ENCODE measurements at regions not wholly inside any gene's neighbourhood (a gene's known extent, or its start where the extent isn't known, plus 50 kb on each side); places are given as distances from the start of the nearest gene placed in this dataset.
A peak's percentile ranks its signal among the peaks of the same experiment; 100 is the strongest.

GRCh38 chr20:50406610-50407136, 103.5 kb upstream of the PTPN1 start:
- no peak for DNase-seq (ENCODE audit: low spot score)

- DNase-seq (ENCODE audit: low spot score) = no peak
Observed at GRCh38 chr20:50408526-50409364, 101.4 kb upstream of the PTPN1 start.

DNA sequence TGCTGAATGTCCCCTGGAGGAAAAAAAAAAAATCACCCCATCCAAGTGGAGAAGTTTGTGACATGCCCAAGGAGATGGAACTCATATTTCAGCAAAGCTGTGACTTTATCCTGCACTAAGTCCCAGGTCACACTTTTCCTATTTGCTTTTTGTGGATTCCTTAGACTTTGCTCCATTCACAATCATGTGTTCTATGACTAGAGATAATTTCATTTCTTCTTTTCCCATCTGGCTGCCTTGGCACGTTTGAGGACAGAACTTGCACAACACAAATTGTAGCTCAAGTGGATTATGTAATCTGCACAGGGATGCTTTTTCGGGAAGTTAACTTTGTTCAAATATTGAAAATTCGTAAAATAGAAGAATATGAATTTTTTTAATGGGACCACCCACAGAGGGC, 100.7 kb upstream of the PTPN1 start:
- DNase-seq (ENCODE audit: low spot score) = no peak

DNA sequence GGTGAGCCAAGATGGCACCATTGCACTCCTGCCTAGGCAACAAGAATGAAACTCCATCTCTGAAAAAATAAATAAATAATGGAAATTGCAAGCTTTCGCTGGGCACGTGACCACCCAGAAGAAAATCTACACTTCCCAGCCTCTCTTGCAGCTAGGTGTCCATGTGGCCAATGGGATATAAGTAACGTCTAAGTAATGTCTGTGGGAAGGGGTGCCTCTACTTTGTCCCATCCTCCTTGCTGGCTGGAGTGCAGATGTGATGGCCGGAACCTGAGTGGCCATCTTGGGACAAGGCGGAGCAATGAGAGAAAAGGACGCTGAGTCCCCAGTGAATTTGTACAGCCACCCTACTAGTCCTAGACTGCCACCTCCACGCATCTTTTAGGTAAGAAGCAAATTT, 99.8 kb upstream of the PTPN1 start:
- DNase-seq (ENCODE audit: low spot score) = no peak

DNA sequence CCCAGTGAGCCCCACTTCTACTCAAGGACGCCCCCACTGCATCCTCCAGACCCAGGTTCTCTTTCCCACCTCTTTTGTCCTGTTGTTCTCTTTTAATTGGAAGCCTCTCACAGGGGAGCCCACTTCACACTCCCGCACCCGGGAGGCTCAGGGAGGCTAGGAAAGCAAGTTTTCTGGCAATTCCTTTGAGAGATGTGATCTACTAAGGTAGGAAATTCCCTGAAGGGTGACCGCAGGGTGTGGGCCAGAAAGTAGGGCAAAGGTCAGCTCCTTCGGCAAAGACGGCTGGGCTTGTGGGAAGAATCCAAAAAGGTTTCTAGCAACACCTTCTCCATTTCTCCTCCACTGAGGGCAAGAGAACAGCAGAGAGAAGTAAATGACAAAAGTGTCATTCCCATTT, 98.1 kb upstream of the PTPN1 start:
- DNase-seq (ENCODE audit: low spot score) = no peak

DNA sequence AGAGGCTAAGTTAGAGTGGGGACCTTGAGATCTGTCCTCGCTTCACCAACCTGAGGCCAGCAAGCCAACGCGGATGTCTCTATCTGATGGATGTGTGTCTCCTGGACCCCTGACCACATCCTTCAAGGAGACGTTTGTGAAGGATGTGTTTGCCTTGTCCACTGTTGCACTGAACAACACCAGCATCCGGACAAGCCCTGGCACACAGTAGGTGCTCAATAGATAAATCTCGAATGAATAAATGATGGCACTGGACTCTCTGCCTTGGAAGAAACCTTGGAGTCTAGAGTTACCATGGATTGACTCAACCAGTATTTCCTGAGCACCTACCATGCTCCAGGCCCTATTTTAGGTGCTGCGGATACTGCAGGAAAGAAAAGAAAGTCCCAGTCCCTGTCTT, 97.7 kb upstream of the PTPN1 start:
- no peak for DNase-seq (ENCODE audit: low spot score)

- no peak for DNase-seq (ENCODE audit: low spot score)
Observed at GRCh38 chr20:50413088-50413500, 97.1 kb upstream of the PTPN1 start.

DNA sequence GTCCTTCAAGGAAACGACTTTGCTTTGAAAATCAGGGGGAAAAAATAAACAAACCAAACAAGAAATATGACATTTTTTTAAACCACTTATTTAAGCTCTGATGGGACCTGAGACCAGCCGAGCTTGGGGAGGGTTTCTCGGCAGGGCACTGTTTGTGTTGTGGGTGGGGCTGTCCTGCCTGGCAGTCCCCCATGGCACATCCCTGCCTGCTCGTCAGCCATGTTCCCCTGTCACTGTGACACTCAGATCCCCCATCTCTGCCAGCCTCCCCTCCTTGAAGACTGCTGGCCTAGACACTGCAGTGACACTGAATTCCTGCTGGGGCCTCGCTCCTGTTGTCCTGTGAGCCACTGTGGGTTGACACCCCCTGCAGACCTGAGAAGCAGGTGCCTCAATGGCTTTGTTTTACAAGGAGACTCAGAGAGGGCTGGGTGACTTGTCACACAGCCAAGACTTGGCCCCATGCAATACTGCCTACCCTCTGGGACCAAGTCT, 95.1 kb upstream of the PTPN1 start:
- DNase-seq (ENCODE audit: low spot score) = peak; percentile 38

- DNase-seq (ENCODE audit: low spot score) = peak; percentile 77
Observed at GRCh38 chr20:50415516-50416268, 94.5 kb upstream of the PTPN1 start.

- DNase-seq (ENCODE audit: low spot score) = no peak
Observed at GRCh38 chr20:50416269-50417022, 93.7 kb upstream of the PTPN1 start.

- DNase-seq (ENCODE audit: low spot score) = no peak
Observed at GRCh38 chr20:50417023-50417329, 93.2 kb upstream of the PTPN1 start.

DNA sequence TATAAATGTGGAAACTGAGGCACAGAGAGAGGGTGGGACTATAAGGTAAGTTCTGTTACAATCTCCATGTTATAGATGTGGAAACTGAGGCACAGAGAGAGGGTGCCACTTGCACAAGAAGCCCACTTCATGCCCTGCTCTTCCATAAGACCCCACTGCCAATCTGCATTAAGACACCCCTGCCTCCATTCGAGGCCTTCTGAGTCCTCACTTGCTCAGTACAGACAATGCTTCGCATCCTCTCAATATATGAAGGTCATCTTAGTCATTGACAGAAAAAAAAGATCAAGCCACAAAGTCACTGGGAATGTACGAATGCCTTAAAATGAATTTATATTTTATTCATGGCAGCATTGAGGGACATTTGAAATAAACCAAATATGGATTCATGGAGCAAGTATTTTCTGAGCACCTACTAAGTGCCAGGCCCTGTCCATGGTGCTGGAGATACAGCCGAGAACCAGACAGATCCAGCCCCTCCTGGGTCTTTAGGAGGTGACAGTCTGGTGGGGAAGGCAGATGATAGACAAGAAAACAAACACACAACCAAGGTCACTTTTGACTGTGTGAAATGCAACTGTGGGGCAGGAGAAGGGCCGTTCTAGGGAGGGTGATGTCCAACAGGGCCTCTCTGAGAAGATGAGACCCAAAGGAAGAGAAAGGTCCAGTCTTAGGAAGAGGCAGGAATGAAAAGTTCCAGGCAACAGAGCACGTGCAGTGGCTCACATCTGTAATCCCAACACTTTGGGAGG, 92.5 kb upstream of the PTPN1 start:
- DNase-seq (ENCODE audit: low spot score) = no peak

DNA sequence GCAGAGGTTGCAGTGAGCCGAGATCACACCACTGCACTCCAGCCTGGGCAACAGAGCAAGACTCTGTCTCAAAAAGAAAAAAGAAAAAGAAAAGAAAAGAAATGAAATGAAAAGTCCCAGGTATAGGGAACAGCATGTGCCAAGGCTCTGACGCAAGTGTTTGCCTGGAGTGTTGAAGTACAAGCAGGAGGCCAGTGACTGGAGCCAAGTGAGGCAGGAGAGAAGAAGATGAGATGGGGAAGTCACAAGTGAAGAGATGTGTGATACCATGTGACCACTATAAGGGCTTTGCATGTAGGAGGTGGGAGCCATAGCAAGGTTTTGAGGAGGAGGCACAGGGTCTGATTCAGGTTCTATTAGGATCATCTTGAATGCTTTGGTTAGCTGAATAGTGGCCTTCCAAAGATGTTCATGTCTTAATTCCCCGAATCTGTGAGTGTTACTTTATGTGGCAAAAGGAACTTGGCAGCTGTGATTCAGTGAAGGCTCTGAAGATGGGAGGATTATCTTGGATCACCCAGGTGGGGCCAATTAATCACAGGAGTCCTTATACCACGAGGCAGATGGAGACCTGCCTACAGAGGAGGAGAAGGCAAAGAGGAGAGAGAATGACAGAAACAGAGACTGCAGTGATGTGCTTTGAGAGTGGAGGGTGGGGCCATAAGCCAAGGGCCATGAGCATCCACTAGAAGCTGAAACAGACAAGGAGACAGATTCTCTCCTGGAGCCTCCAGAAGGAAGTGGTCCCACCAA, 91.1 kb upstream of the PTPN1 start:
- DNase-seq (ENCODE audit: low spot score) = no peak

DNA sequence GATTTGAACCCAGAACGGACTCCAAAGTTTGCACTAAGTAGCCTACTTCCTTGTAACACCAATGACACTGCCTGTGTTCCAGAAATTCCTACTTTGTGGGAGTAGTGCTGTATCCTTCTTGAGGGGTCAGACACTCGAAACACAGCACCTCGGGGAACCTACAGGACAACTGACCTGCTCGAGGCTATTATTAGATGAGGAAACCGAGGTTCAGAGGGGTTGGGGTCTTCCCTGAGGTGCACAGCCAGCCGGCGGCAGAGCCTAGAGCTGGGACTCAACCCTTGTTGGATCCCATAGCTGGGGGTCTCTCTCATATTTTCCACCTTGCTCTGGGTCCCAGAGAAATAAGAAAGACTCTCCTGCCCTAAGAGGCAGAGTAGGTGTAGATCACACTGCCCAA, 89.8 kb upstream of the PTPN1 start:
- DNase-seq (ENCODE audit: low spot score) = no peak

DNA sequence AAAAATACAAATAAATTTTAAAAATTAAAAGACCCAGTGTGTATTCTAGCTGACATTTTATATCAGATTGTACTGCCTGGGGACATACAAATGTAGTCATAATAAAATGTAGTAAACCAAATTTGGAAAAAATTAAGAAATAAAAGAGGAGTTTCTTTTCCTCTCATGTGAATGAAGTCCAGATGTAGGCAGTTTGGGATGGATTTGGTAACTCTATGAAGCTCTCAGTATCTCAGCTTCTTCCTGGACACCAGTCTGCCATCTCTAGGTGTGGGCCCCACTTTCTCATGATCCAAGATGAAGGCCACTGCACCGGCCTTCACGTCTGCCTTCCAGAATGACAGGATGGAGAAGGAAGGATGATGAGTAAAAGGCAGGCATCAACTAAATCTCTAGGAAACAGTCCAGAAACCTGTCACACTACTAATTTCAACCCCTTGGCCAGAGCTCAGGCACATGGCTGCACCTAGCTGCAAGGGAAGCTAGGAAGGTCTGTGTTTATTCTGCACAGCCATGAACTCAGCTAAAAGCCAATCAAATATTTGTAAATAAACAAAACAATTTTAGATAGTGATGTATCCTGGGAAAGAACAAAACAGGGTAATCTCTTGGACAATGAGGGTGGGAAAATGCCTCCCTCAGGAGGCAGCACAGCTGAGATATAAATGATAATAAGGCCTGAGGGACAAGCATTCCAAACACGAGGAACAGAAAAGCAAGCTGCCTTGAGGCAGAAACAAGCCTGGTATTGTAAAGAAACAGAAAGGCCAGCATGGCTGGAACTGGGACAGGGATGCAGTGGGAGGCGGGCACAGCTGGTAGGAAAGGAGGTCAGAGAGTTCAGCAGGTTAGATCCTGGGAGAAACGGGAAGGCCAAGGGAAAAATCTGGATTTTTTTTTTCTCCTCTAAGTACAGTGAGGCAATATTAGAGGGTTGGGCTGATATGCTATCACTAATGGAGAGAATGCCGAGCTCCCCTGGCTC, 88.5 kb upstream of the PTPN1 start:
- no peak for DNase-seq (ENCODE audit: low spot score)

GRCh38 chr20:50423758-50424157, 86.4 kb upstream of the PTPN1 start:
- DNase-seq (ENCODE audit: low spot score) = no peak

DNA sequence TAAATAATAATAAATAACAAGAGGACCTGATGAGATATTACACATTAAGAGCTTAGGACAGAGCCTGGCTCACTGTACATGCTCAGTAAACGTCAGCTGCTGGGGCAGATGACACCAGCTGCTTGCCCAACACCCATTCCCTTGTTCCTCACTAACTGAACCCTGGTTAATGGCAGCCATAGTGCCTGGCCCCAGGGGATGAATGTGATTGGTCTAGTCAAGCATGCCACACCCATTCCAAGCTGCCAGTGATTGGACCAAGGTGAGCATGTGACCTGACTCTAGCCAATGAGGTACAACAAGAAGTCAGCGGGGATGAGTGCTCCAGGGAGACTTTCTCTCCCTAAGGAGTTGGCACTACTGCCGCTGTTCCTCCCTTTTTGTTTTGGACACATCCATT, 85.1 kb upstream of the PTPN1 start:
- DNase-seq (ENCODE audit: low spot score) = peak; percentile 49

- DNase-seq (ENCODE audit: low spot score) = no peak
Observed at GRCh38 chr20:50426866-50427718, 83.1 kb upstream of the PTPN1 start.

- no peak for DNase-seq (ENCODE audit: low spot score)
Observed at GRCh38 chr20:50427719-50428083, 82.5 kb upstream of the PTPN1 start.

All from SW480 (cell line).